K562 (cell line): ENCODE measurements at regions not wholly inside any gene's neighbourhood (a gene's known extent, or its start where the extent isn't known, plus 50 kb on each side); places are given as distances from the start of the nearest gene placed in this dataset.

Source experiments
- ATAC-seq: fragments of 200-7000 bp; cut with Tn5 transposase; 3 replicates; pipeline ENCODE4 v1.9.1; 2020; ENCODE audit warnings: moderate library complexity
- BruUV-seq: library from RNA; stranded (reverse); fragments of 400-500 nt; replicated peaks from 2 replicates; lab custom pipeline; 2021; lab: Mats Ljungman, UMichigan
- CTCF ChIA-PET: fragments of 300-600 bp; formaldehyde crosslinking; extraction: SDS; loops from one replicate; lab custom pipeline; 2021; ENCODE audit warnings: low intra/inter-chr PET ratio; lab: Yijun Ruan, JAX
- POLR2A ChIA-PET: fragments of 300-600, 350-650 bp; sonication (Branson Sonifier 250); formaldehyde crosslinking; extraction: SDS; loops from one replicate; lab custom pipeline; 2021; ENCODE audit warnings: antibody characterized with exemption, inconsistent platforms; lab: Yijun Ruan, JAX
- DNase-seq, 4 experiments: peaks; one replicate each; pipeline versions ENCODE4 v3.0.0 to v3.0.0-alpha.2; 2011 to 2018; ENCODE audit warnings: low spot score in 3 of 4, mixed read lengths in 3 of 4; ENCODE audit errors: extremely low read depth in 1 of 4
- FAIRE-seq: peaks from 2 replicates; lab custom pipeline; 2011; peaks lifted over from hg19 to GRCh38; lab: Jason Lieb, UNC
- H2AFZ ChIP-seq: 2 replicates; pipeline ENCODE4 v1.6.0; 2011; ENCODE audit warnings: low read depth, low read length, control low read depth, inconsistent platforms
- H3K27ac ChIP-seq: fragments of 200-600 bp; 3 replicates; pipeline ENCODE4 v1.8.0; 2011; ENCODE audit warnings: low read depth, mild to moderate bottlenecking, control low read depth, inconsistent platforms, low read length, moderate library complexity, mixed read lengths; ENCODE audit errors: extremely low read depth
- H3K27me3 ChIP-seq, 2 experiments: fragments of 300-600 bp in 1 of 2; 2 replicates in 1 of 2; 3 replicates in 1 of 2; pipeline versions ENCODE4 v1.6.0 to v1.8.0; 2011; ENCODE audit warnings: inconsistent platforms in 2 of 2, low read length in 2 of 2, mild to moderate bottlenecking in 1 of 2, mixed read lengths in 1 of 2, moderate library complexity in 1 of 2; ENCODE audit not compliant: control insufficient read depth in 2 of 2, insufficient read depth in 2 of 2
- H3K36me3 ChIP-seq: fragments of 300-600 bp; 3 replicates; pipeline ENCODE4 v1.8.0; 2011; ENCODE audit warnings: mild to moderate bottlenecking, low read length, inconsistent platforms; ENCODE audit not compliant: control insufficient read depth, insufficient read depth
- H3K4me1 ChIP-seq, 2 experiments: fragments of 200-600 bp in 1 of 2; replicated peaks in 1 of 2; 2 replicates in 1 of 2; 3 replicates in 1 of 2; pipeline versions ENCODE4 v1.5.1 to v1.8.0; 2011; ENCODE audit warnings: inconsistent platforms in 2 of 2, low read length in 2 of 2, mild to moderate bottlenecking in 1 of 2, mixed read lengths in 1 of 2, moderate library complexity in 1 of 2; ENCODE audit not compliant: control insufficient read depth in 2 of 2, insufficient read depth in 2 of 2
- H3K4me2 ChIP-seq: 2 replicates; pipeline ENCODE4 v1.6.1; 2011; ENCODE audit warnings: low read length, control low read depth, inconsistent platforms, mixed read lengths; ENCODE audit not compliant: insufficient read depth
- H3K4me3 ChIP-seq: fragments of 200-600 bp; sonication (generic), shearing (Covaris generic); 2 replicates; pipeline ENCODE4 v1.5.1; 2016; ENCODE audit warnings: control low read depth, inconsistent platforms
- H3K79me2 ChIP-seq: fragments of 200-600 bp; 3 replicates; pipeline ENCODE4 v1.8.0; 2011; ENCODE audit warnings: low read length, inconsistent platforms; ENCODE audit not compliant: control insufficient read depth, insufficient read depth
- H3K9ac ChIP-seq, 2 experiments: 2 replicates each; pipeline versions ENCODE4 v1.6.0 to v1.6.1; 2011; ENCODE audit warnings: low read depth in 2 of 2, low read length in 2 of 2, control low read depth in 1 of 2, inconsistent platforms in 1 of 2, mild to moderate bottlenecking in 1 of 2, mixed read lengths in 1 of 2; ENCODE audit not compliant: insufficient read depth in 1 of 2
- H3K9me1 ChIP-seq: one replicate; pipeline ENCODE4 v1.6.0; 2011; ENCODE audit warnings: inconsistent platforms, mild to moderate bottlenecking, low read length, moderate library complexity; ENCODE audit not compliant: control insufficient read depth, insufficient read depth
- H3K9me3 ChIP-seq: replicated peaks from 2 replicates; pipeline ENCODE4 v1.5.1; 2011; ENCODE audit warnings: low read depth, low read length, inconsistent platforms; ENCODE audit not compliant: control insufficient read depth, insufficient read depth
- H4K20me1 ChIP-seq: replicated peaks from 2 replicates; pipeline ENCODE4 v1.6.1; 2011; ENCODE audit warnings: low read length, inconsistent platforms, mixed read lengths; ENCODE audit not compliant: control insufficient read depth, insufficient read depth
- ATF1 ChIP-seq, 2 experiments: fragments of 450-650 bp in 1 of 2; IDR thresholded peaks; 2 replicates each; pipeline ENCODE4 v1.6.1; 2016; ENCODE audit warnings: missing compliant biosample characterization in 1 of 2, missing genetic modification characterization in 1 of 2
- CC2D1A ChIP-seq: fragments of 450-650 bp; IDR thresholded peaks from 2 replicates; pipeline ENCODE4 v1.6.1; 2017; ENCODE audit warnings: mild to moderate bottlenecking
- NFE2L1 ChIP-seq: fragments of 450-650 bp; IDR thresholded peaks from 2 replicates; pipeline ENCODE4 v1.6.1; 2016; ENCODE audit warnings: missing genetic modification characterization, low read depth, mild to moderate bottlenecking, missing compliant biosample characterization, moderate library complexity, borderline replicate concordance
- OTX1 ChIP-seq: fragments of 450-650 bp; formaldehyde crosslinking; IDR thresholded peaks from 2 replicates; pipeline ENCODE4 v1.4.0; 2022; ENCODE audit warnings: mild to moderate bottlenecking
- RBFOX2 ChIP-seq: fragments of 200-400 bp; formaldehyde crosslinking; IDR thresholded peaks from 2 replicates; pipeline ENCODE4 v1.6.1; 2017; ENCODE audit warnings: low read depth, mild to moderate bottlenecking, low read length, moderate library complexity
- SETDB1 ChIP-seq: IDR thresholded peaks from one replicate; pipeline ENCODE4 v1.6.1; 2012; ENCODE audit warnings: low read length, control low read depth, inconsistent platforms
- SIRT6 ChIP-seq: IDR thresholded peaks from one replicate; pipeline ENCODE4 v1.6.1; 2012; ENCODE audit warnings: low read depth, mild to moderate bottlenecking, control low read depth, inconsistent platforms, low read length, moderate library complexity
- TCF7 ChIP-seq: sonication (generic); IDR thresholded peaks from 2 replicates; pipeline ENCODE4 v1.6.1; 2016; ENCODE audit warnings: antibody characterized with exemption, borderline replicate concordance
- ZBTB8A ChIP-seq: fragments of 450-650 bp; IDR thresholded peaks from 2 replicates; pipeline ENCODE4 v1.6.1; 2018; ENCODE audit warnings: mild to moderate bottlenecking, moderate library complexity; ENCODE audit not compliant: partially characterized antibody
- WGBS: fragments of 100-300 bp; shearing (Covaris generic); methylation state at CpG from one replicate; pipeline ENCODE4 v1.1.6; 2016; ENCODE audit warnings: low coverage, mixed read lengths; ENCODE audit not compliant: insufficient coverage; ENCODE audit errors: missing lambda C conversion rate; 5-methylcytosine and 5-hydroxymethylcytosine counted together
- in situ Hi-C: fragments of 300-500 bp; cut with MboI; formaldehyde crosslinking; loops from 4 replicates; pipeline ENCODE4 v1.15.0; 2018; ENCODE audit warnings: inconsistent platforms, mixed read lengths
- intact Hi-C: fragments of 100-400 bp; cut with micrococcal nuclease; formaldehyde crosslinking; loops from 2 replicates; pipeline ENCODE4 v1.14.2; 2022
- TF ChIP-seq, protein P1 (sequence below): sonication (generic); formaldehyde crosslinking; IDR thresholded peaks from 2 replicates; pipeline ENCODE4 v1.8.1; 2023; ENCODE audit warnings: mild to moderate bottlenecking, missing genetic modification reagents
- TF ChIP-seq, protein P2 (sequence below): fragments of 450-650 bp; IDR thresholded peaks from one replicate; pipeline ENCODE4 v1.6.1; 2018; ENCODE audit warnings: mild to moderate bottlenecking, moderate library complexity; ENCODE audit not compliant: partially characterized antibody
- TF ChIP-seq, protein P3 (sequence below): fragments of 250-450 bp; sonication (Bioruptor Pico); IDR thresholded peaks from 2 replicates; pipeline ENCODE4 v1.8.0; 2022; ENCODE audit warnings: inconsistent platforms, mild to moderate bottlenecking, moderate library complexity, borderline replicate concordance
- TF ChIP-seq, protein P4 (sequence below): fragments of 450-650 bp; formaldehyde crosslinking; IDR thresholded peaks from 2 replicates; pipeline ENCODE4 v1.4.0; 2022; ENCODE audit warnings: missing genetic modification characterization
- TF ChIP-seq, protein P5 (sequence below): fragments of 250-450 bp; sonication (Bioruptor Pico); IDR thresholded peaks from 2 replicates; pipeline ENCODE4 v1.5.0; 2022; ENCODE audit warnings: mild to moderate bottlenecking

DNA sequence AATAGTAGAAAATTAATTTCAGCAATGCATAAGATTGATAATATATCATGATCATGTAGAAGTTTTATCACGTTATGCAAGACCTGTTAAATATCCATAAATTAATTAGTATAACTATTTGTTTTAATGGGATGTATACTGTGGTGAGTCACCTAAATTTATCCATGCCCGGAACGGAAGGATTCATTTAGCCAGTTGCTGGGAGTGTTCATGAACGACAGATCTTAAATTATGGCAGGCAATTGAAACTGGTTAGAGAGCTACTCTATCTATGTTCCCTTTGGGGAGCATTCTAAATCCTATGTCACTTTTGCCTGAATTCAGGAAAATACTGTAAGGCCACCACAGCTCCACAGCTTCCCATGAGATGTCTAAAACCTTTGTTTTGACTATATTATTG lies 1950.5 kb upstream of the AGA start:
- H3K27ac ChIP-seq, result no peak overlapping the region
- H3K4me2 ChIP-seq, result no peak overlapping the region
- H3K9me3 ChIP-seq, result 0 out of 2 replicates have a peak, but pooled peaks cover 2% of the 10 kb centered on the region
- no peak for DNase-seq
- H3K79me2 ChIP-seq, result no peaks in the 10 kb centered on the region
- no peak for FAIRE-seq
- 0% methylated on average over 4 of the region's 4 CpGs for WGBS
- H2AFZ ChIP-seq, result no peak overlapping the region
- no peaks in the 10 kb centered on the region for H3K36me3 ChIP-seq
- in situ Hi-C loops (no loop called here), intact Hi-C loops (no loop called here)
- BruUV-seq, result no TSS peak
- no peaks in the 10 kb centered on the region for H3K4me1 ChIP-seq
- ChIA-PET POLR2A (no interaction called here), CTCF (no interaction called here)
- no peak for ATAC-seq
- no peak overlapping the region for H3K4me3 ChIP-seq
- H3K27me3 ChIP-seq, result no peaks in the 10 kb centered on the region
- H3K9ac ChIP-seq, result no peak overlapping the region
- H3K9me1 ChIP-seq, result no peaks in the 10 kb centered on the region
- H4K20me1 ChIP-seq, result no peaks in the 10 kb centered on the region
- TF ChIP-seq, protein P1, sequence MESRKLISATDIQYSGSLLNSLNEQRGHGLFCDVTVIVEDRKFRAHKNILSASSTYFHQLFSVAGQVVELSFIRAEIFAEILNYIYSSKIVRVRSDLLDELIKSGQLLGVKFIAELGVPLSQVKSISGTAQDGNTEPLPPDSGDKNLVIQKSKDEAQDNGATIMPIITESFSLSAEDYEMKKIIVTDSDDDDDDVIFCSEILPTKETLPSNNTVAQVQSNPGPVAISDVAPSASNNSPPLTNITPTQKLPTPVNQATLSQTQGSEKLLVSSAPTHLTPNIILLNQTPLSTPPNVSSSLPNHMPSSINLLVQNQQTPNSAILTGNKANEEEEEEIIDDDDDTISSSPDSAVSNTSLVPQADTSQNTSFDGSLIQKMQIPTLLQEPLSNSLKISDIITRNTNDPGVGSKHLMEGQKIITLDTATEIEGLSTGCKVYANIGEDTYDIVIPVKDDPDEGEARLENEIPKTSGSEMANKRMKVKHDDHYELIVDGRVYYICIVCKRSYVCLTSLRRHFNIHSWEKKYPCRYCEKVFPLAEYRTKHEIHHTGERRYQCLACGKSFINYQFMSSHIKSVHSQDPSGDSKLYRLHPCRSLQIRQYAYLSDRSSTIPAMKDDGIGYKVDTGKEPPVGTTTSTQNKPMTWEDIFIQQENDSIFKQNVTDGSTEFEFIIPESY (CRISPR knock-in tag), result no peak
- TF ChIP-seq TCF7 (no peak), CC2D1A (no peak), ATF1 (CRISPR knock-in tag; IDR thresholded peaks at IDR 0.05) (no peak), ATF1 (tag; IDR thresholded peaks at IDR 0.05) (no peak), ZBTB8A (no peak), SIRT6 (no peak), OTX1 (no peak), RBFOX2 (no peak), NFE2L1 (tag) (no peak), SETDB1 (no peak)
- TF ChIP-seq, protein P2, sequence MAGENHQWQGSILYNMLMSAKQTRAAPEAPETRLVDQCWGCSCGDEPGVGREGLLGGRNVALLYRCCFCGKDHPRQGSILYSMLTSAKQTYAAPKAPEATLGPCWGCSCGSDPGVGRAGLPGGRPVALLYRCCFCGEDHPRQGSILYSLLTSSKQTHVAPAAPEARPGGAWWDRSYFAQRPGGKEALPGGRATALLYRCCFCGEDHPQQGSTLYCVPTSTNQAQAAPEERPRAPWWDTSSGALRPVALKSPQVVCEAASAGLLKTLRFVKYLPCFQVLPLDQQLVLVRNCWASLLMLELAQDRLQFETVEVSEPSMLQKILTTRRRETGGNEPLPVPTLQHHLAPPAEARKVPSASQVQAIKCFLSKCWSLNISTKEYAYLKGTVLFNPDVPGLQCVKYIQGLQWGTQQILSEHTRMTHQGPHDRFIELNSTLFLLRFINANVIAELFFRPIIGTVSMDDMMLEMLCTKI, result no peak
- TF ChIP-seq, protein P3, sequence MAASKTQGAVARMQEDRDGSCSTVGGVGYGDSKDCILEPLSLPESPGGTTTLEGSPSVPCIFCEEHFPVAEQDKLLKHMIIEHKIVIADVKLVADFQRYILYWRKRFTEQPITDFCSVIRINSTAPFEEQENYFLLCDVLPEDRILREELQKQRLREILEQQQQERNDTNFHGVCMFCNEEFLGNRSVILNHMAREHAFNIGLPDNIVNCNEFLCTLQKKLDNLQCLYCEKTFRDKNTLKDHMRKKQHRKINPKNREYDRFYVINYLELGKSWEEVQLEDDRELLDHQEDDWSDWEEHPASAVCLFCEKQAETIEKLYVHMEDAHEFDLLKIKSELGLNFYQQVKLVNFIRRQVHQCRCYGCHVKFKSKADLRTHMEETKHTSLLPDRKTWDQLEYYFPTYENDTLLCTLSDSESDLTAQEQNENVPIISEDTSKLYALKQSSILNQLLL, result no peak
- TF ChIP-seq, protein P4, sequence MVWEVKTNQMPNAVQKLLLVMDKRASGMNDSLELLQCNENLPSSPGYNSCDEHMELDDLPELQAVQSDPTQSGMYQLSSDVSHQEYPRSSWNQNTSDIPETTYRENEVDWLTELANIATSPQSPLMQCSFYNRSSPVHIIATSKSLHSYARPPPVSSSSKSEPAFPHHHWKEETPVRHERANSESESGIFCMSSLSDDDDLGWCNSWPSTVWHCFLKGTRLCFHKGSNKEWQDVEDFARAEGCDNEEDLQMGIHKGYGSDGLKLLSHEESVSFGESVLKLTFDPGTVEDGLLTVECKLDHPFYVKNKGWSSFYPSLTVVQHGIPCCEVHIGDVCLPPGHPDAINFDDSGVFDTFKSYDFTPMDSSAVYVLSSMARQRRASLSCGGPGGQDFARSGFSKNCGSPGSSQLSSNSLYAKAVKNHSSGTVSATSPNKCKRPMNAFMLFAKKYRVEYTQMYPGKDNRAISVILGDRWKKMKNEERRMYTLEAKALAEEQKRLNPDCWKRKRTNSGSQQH (CRISPR knock-in tag), result no peak
- TF ChIP-seq, protein P5, sequence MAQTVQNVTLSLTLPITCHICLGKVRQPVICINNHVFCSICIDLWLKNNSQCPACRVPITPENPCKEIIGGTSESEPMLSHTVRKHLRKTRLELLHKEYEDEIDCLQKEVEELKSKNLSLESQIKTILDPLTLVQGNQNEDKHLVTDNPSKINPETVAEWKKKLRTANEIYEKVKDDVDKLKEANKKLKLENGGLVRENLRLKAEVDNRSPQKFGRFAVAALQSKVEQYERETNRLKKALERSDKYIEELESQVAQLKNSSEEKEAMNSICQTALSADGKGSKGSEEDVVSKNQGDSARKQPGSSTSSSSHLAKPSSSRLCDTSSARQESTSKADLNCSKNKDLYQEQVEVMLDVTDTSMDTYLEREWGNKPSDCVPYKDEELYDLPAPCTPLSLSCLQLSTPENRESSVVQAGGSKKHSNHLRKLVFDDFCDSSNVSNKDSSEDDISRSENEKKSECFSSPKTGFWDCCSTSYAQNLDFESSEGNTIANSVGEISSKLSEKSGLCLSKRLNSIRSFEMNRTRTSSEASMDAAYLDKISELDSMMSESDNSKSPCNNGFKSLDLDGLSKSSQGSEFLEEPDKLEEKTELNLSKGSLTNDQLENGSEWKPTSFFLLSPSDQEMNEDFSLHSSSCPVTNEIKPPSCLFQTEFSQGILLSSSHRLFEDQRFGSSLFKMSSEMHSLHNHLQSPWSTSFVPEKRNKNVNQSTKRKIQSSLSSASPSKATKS (CRISPR knock-in tag), result no peak
